GM12873 (cell line): ENCODE measurements at regions not wholly inside any gene's neighbourhood (a gene's known extent, or its start where the extent isn't known, plus 50 kb on each side); places are given as distances from the start of the nearest gene placed in this dataset.

ENCODE experiments used
- CTCF ChIP-seq: IDR thresholded peaks from 2 replicates; pipeline ENCODE4 v1.5.1; 2012; ENCODE audit warnings: low read depth, mild to moderate bottlenecking, moderate library complexity, low read length, control low read depth; ENCODE audit not compliant: insufficient read depth; ENCODE audit errors: missing control alignments

- no peak for TF ChIP-seq CTCF
These were observed 81.5 kb upstream of the UNC5A start for GRCh38 chr5:176728831-176729251.

- TF ChIP-seq CTCF: no peak
These were observed 79.4 kb upstream of the UNC5A start for GRCh38 chr5:176730815-176731475.

- TF ChIP-seq CTCF: no peak
These were observed 78.7 kb upstream of the UNC5A start for GRCh38 chr5:176731506-176732160.

- TF ChIP-seq CTCF: no peak
These were observed 78.1 kb upstream of the UNC5A start for GRCh38 chr5:176732306-176732705.

GRCh38 chr5:176732736-176733405, 77.5 kb upstream of the UNC5A start:
- TF ChIP-seq CTCF: no peak

- TF ChIP-seq CTCF: no peak
These were observed 76.7 kb upstream of the UNC5A start for GRCh38 chr5:176733406-176734262.
